ENCODE measurements at regions not wholly inside any gene's neighbourhood (a gene's known extent, or its start where the extent isn't known, plus 50 kb on each side); places are given as distances from the start of the nearest gene placed in this dataset.

GRCh38 chr21:14688412-14688811, 142.3 kb upstream of the SAMSN1 start:
- intact Hi-C loops (cut with DNase I; ENCODE audit: low total_unique reads) = no loop called here
- H3K27ac ChIP-seq = no peak overlapping the region
- no peaks in the 10 kb centered on the region for H3K9me3 ChIP-seq
- no peaks in the 10 kb centered on the region for H3K4me1 ChIP-seq
- DNase-seq (ENCODE audit: low spot score in 2 of 2) = no peak
- H3K36me3 ChIP-seq = no peaks in the 10 kb centered on the region
- TF ChIP-seq POLR2A (IDR thresholded peaks at IDR 0.05) (no peak), POLR2AphosphoS5 (IDR thresholded peaks at IDR 0.05) (no peak)
- TF ChIP-seq, protein P1, sequence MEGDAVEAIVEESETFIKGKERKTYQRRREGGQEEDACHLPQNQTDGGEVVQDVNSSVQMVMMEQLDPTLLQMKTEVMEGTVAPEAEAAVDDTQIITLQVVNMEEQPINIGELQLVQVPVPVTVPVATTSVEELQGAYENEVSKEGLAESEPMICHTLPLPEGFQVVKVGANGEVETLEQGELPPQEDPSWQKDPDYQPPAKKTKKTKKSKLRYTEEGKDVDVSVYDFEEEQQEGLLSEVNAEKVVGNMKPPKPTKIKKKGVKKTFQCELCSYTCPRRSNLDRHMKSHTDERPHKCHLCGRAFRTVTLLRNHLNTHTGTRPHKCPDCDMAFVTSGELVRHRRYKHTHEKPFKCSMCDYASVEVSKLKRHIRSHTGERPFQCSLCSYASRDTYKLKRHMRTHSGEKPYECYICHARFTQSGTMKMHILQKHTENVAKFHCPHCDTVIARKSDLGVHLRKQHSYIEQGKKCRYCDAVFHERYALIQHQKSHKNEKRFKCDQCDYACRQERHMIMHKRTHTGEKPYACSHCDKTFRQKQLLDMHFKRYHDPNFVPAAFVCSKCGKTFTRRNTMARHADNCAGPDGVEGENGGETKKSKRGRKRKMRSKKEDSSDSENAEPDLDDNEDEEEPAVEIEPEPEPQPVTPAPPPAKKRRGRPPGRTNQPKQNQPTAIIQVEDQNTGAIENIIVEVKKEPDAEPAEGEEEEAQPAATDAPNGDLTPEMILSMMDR (IDR thresholded peaks at IDR 0.05) = no peak
- H3K27me3 ChIP-seq = no peaks in the 10 kb centered on the region
- H3K4me3 ChIP-seq = no peak overlapping the region

GRCh38 chr21:14687268-14687625, 141.1 kb upstream of the SAMSN1 start:
- no peak for TF ChIP-seq POLR2A (IDR thresholded peaks at IDR 0.05)
- TF ChIP-seq, protein P1 (IDR thresholded peaks at IDR 0.05) = no peak
- TF ChIP-seq POLR2AphosphoS5 (IDR thresholded peaks at IDR 0.05) = no peak
- DNase-seq (ENCODE audit: low spot score in 2 of 2) = no peak
- intact Hi-C loops (cut with DNase I; ENCODE audit: low total_unique reads) = no loop called here
- Histone ChIP-seq H3K9me3 (no peaks in the 10 kb centered on the region), H3K36me3 (no peaks in the 10 kb centered on the region), H3K27ac (no peak overlapping the region), H3K4me1 (no peaks in the 10 kb centered on the region), H3K4me3 (no peak overlapping the region), H3K27me3 (no peaks in the 10 kb centered on the region)

- Histone ChIP-seq H3K27me3 (no peaks in the 10 kb centered on the region), H3K36me3 (no peaks in the 10 kb centered on the region), H3K4me3 (no peak overlapping the region), H3K27ac (no peak overlapping the region), H3K9me3 (no peaks in the 10 kb centered on the region), H3K4me1 (no peaks in the 10 kb centered on the region)
- TF ChIP-seq, protein P1 (IDR thresholded peaks at IDR 0.05) = no peak
- TF ChIP-seq POLR2A (IDR thresholded peaks at IDR 0.05) (no peak), POLR2AphosphoS5 (IDR thresholded peaks at IDR 0.05) (no peak)
- no peak for DNase-seq (ENCODE audit: low spot score in 2 of 2)
- intact Hi-C loops (cut with DNase I; ENCODE audit: low total_unique reads) = no loop called here
Measured at GRCh38 chr21:14686466-14687267, 140.6 kb upstream of the SAMSN1 start.

DNA sequence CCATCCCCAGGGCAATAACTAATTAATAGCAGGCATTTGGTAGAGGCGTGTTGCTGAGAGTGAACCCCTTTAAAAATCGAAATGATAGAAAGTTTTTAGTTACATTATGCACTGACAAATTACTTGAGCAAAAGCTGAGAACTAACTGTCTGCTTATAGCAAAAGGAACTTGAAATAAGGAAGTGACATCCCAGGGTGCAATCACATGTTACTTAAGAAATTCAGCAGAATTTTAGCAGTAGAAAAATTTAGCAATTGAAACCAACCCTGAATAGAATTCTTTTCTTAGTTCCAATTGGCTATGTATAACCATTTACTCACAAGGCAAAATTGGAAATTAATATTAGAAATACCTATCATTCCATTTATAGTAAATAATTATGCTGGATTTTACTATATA, 139.5 kb upstream of the SAMSN1 start:
- no peak for DNase-seq (ENCODE audit: low spot score in 2 of 2)
- Histone ChIP-seq H3K36me3 (no peaks in the 10 kb centered on the region), H3K9me3 (no peaks in the 10 kb centered on the region), H3K4me3 (no peak overlapping the region), H3K27ac (no peak overlapping the region), H3K27me3 (no peaks in the 10 kb centered on the region), H3K4me1 (no peaks in the 10 kb centered on the region)
- TF ChIP-seq POLR2A (IDR thresholded peaks at IDR 0.05) (no peak), POLR2AphosphoS5 (IDR thresholded peaks at IDR 0.05) (no peak)
- TF ChIP-seq, protein P1 (IDR thresholded peaks at IDR 0.05) = no peak
- intact Hi-C loops (cut with DNase I; ENCODE audit: low total_unique reads) = no loop called here

GRCh38 chr21:14684071-14684470, 138.0 kb upstream of the SAMSN1 start:
- Histone ChIP-seq H3K36me3 (no peaks in the 10 kb centered on the region), H3K27me3 (no peaks in the 10 kb centered on the region), H3K9me3 (no peaks in the 10 kb centered on the region), H3K4me1 (no peaks in the 10 kb centered on the region), H3K4me3 (no peak overlapping the region), H3K27ac (no peak overlapping the region)
- intact Hi-C loops (cut with DNase I; ENCODE audit: low total_unique reads) = no loop called here
- TF ChIP-seq POLR2A (IDR thresholded peaks at IDR 0.05) = no peak
- TF ChIP-seq, protein P1 (IDR thresholded peaks at IDR 0.05) = no peak
- TF ChIP-seq POLR2AphosphoS5 (IDR thresholded peaks at IDR 0.05) = no peak
- DNase-seq (ENCODE audit: low spot score in 2 of 2) = no peak
